ENCODE measurements at regions not wholly inside any gene's neighbourhood (a gene's known extent, or its start where the extent isn't known, plus 50 kb on each side); places are given as distances from the start of the nearest gene placed in this dataset.

DNA sequence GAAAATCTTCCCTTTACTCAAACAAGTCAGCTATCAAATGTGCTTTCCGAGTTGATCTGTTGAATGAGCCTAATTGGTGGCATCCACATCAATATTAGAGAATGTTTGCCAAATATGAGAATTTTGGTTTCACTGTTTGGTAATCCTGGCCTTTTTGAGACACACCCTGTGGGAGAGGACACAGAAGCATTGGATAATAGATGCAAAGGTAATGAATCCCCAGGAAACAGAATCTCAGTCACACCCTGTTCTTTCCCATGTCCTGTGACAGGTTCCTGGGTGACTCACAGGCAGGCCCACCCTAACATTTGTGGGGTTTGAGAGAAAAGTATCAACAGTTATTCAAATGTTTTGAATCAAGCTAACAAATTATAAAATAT lies 99.8 kb upstream of the PELI1 start:
- H3K4me3 ChIP-seq (ENCODE audit: low read depth, low read length) = no peak overlapping the region
- Mint-ChIP-seq H3K27ac (ENCODE audit: unreplicated experiment) (no peak overlapping the region), H3K27me3 (ENCODE audit: insufficient read depth, unreplicated experiment) (no peaks in the 10 kb centered on the region), H3K4me1 (ENCODE audit: low read depth, unreplicated experiment) (peaks cover 17% of the 10 kb centered on the region), H3K9me3 (ENCODE audit: unreplicated experiment) (no peaks in the 10 kb centered on the region), H3K4me3 (ENCODE audit: unreplicated experiment) (no peak overlapping the region), H3K36me3 (ENCODE audit: insufficient read depth, unreplicated experiment) (no peaks in the 10 kb centered on the region)
- H3K27me3 ChIP-seq (replicated peaks; ENCODE audit: control insufficient read depth, insufficient read depth, low read length) = no peaks in the 10 kb centered on the region
- POLR2A ChIA-PET = no interaction called here
- TF ChIP-seq, protein P1, sequence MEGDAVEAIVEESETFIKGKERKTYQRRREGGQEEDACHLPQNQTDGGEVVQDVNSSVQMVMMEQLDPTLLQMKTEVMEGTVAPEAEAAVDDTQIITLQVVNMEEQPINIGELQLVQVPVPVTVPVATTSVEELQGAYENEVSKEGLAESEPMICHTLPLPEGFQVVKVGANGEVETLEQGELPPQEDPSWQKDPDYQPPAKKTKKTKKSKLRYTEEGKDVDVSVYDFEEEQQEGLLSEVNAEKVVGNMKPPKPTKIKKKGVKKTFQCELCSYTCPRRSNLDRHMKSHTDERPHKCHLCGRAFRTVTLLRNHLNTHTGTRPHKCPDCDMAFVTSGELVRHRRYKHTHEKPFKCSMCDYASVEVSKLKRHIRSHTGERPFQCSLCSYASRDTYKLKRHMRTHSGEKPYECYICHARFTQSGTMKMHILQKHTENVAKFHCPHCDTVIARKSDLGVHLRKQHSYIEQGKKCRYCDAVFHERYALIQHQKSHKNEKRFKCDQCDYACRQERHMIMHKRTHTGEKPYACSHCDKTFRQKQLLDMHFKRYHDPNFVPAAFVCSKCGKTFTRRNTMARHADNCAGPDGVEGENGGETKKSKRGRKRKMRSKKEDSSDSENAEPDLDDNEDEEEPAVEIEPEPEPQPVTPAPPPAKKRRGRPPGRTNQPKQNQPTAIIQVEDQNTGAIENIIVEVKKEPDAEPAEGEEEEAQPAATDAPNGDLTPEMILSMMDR (IDR thresholded peaks at IDR 0.05; ENCODE audit: insufficient read depth in 1 of 2, low read depth in 1 of 2, low read length in 1 of 2, severe bottlenecking in 1 of 2, unreplicated experiment in 1 of 2) = no peak
- peaks cover 14% of the 10 kb centered on the region for H3K4me1 ChIP-seq
- CTCF ChIA-PET = no interaction called here
- DNase-seq = no peak
- no peaks in the 10 kb centered on the region for H3K36me3 ChIP-seq (ENCODE audit: control insufficient read depth, insufficient read depth, low read length)
- H3K9me3 ChIP-seq = peaks cover 5% of the 10 kb centered on the region; the same call in 1 of the 2 replicates
- intact Hi-C loops (cut with micrococcal nuclease; ENCODE audit: unreplicated experiment) = no loop called here
- no TSS peak for BruUV-seq (replicated peaks)

DNA sequence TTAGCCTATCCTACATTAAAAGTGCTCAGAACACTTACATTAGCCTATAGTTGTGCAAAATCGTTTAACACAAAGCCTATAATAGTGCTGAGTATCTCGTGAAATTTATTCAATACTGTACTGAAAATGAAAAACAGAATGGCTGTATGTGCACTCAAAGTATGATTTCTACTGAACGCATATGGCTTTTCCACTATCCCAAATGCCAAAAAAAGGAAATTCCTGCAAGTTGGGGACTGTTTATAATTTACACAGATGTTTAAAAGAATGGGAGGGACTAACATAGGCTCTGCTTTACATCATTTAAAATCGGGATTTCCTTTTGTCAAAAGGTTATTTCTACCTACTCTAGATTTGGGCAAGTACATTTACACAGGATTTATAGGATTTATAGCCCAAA lies 101.4 kb upstream of the PELI1 start:
- DNase-seq = no peak
- TF ChIP-seq, protein P1 (IDR thresholded peaks at IDR 0.05; ENCODE audit: insufficient read depth in 1 of 2, low read depth in 1 of 2, low read length in 1 of 2, severe bottlenecking in 1 of 2, unreplicated experiment in 1 of 2) = no peak
- Mint-ChIP-seq H3K4me1 (ENCODE audit: low read depth, unreplicated experiment) (peaks cover 17% of the 10 kb centered on the region), H3K27me3 (ENCODE audit: insufficient read depth, unreplicated experiment) (no peaks in the 10 kb centered on the region), H3K9me3 (ENCODE audit: unreplicated experiment) (no peaks in the 10 kb centered on the region), H3K27ac (ENCODE audit: unreplicated experiment) (no peak overlapping the region), H3K36me3 (ENCODE audit: insufficient read depth, unreplicated experiment) (no peaks in the 10 kb centered on the region), H3K4me3 (ENCODE audit: unreplicated experiment) (no peak overlapping the region)
- ChIA-PET CTCF (no interaction called here), POLR2A (no interaction called here)
- BruUV-seq (replicated peaks) = no TSS peak
- Histone ChIP-seq H3K4me3 (ENCODE audit: low read depth, low read length) (no peak overlapping the region), H3K4me1 (peaks cover 14% of the 10 kb centered on the region), H3K36me3 (ENCODE audit: control insufficient read depth, insufficient read depth, low read length) (no peaks in the 10 kb centered on the region), H3K9me3 (no peaks in the 10 kb centered on the region), H3K27me3 (replicated peaks; ENCODE audit: control insufficient read depth, insufficient read depth, low read length) (no peaks in the 10 kb centered on the region)
- intact Hi-C loops (cut with micrococcal nuclease; ENCODE audit: unreplicated experiment) = no loop called here

DNA sequence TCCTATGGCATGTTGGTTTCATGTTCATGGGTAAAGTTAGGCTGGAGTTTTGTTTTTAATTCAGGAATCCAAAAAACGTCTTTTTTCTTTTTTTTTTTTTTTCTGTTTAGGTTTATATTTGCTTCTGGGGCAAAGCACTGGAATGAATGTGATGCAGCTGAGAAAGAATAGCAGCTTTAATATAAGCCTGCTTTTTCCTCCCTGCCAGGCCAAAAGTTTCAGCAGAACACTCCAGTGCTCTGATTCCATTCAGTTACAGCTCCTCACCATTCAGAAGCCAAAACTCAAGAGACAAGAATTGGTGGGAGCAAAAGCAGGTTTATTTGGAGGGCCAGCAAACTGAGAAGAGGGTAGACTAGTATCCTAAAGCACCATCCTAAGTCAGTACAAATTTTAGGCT lies 102.7 kb upstream of the PELI1 start:
- Histone ChIP-seq H3K4me3 (ENCODE audit: low read depth, low read length) (no peak overlapping the region), H3K9me3 (no peaks in the 10 kb centered on the region), H3K27me3 (replicated peaks; ENCODE audit: control insufficient read depth, insufficient read depth, low read length) (no peaks in the 10 kb centered on the region), H3K4me1 (peaks cover 14% of the 10 kb centered on the region), H3K36me3 (ENCODE audit: control insufficient read depth, insufficient read depth, low read length) (no peaks in the 10 kb centered on the region)
- no peak overlapping the region for H3K27ac Mint-ChIP-seq (ENCODE audit: unreplicated experiment)
- no TSS peak for BruUV-seq (replicated peaks)
- TF ChIP-seq, protein P1 (IDR thresholded peaks at IDR 0.05; ENCODE audit: insufficient read depth in 1 of 2, low read depth in 1 of 2, low read length in 1 of 2, severe bottlenecking in 1 of 2, unreplicated experiment in 1 of 2) = no peak
- no peak overlapping the region for H3K4me3 Mint-ChIP-seq (ENCODE audit: unreplicated experiment)
- H3K36me3 Mint-ChIP-seq (ENCODE audit: insufficient read depth, unreplicated experiment) = no peaks in the 10 kb centered on the region
- intact Hi-C loops (cut with micrococcal nuclease; ENCODE audit: unreplicated experiment) = no loop called here
- H3K9me3 Mint-ChIP-seq (ENCODE audit: unreplicated experiment) = no peaks in the 10 kb centered on the region
- ChIA-PET CTCF (interaction anchor here (0.6 kb wide), 1 partner anchor 276 kb away, joined by 3 read pairs; no protein-coding TSS in a partner anchor), POLR2A (no interaction called here)
- no peak for DNase-seq
- peaks cover 14% of the 10 kb centered on the region for H3K4me1 Mint-ChIP-seq (ENCODE audit: low read depth, unreplicated experiment)
- no peaks in the 10 kb centered on the region for H3K27me3 Mint-ChIP-seq (ENCODE audit: insufficient read depth, unreplicated experiment)

Data from Caco-2 (cell line).